HG02973 (cell line): ENCODE measurements at regions not wholly inside any gene's neighbourhood (a gene's known extent, or its start where the extent isn't known, plus 50 kb on each side); places are given as distances from the start of the nearest gene placed in this dataset.
"Not testable (repeated sequence)": the region's sequence is repeated elsewhere in the genome, so short reads cannot be mapped to it uniquely, and the experiment has no call there.

ENCODE experiments used
- ATAC-seq: cut with Tn5 transposase; IDR thresholded peaks from one replicate; pipeline ENCODE4 v1.9.1; 2021; ENCODE audit warnings: moderate library complexity; ENCODE audit not compliant: unreplicated experiment

DNA sequence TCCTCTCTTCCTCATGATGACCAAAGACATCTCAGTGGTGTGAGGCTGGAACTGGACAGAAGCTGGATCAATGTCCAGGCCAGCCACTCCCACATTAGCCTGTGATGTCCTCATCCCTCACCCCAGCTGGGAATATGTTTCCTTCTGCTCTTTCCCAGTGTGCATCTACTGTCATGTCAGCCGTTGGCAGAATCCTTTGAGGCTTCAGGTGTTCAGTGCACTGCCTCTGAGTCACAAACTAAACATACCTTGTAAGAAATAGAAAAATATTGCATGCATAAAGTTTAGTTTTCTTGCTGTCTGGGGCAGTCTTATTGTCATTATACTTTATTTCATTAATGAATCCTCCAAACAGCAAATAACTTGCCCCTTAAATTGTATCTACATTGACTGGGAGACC, 161.6 kb upstream of the RASGRP1 start:
- ATAC-seq = no peak

DNA sequence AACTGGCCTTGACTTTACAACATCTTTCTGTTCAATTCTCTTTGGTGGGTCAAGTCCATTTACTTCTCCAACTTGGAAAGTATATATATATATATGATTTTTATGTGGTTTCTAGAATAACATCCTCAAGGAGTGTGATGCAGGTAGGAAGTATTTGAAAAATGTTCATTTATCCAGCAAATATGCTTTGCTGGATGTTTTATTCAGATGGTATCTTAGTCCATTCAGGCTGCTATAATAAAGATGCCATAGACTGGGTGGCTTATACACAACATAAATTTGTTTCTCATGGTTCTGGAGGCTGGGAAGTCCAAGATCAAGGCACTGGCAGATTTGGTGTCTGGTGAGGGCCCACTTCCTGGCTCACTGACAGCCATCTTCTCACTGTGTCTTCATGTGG, 168.7 kb upstream of the RASGRP1 start:
- no peak for ATAC-seq

DNA sequence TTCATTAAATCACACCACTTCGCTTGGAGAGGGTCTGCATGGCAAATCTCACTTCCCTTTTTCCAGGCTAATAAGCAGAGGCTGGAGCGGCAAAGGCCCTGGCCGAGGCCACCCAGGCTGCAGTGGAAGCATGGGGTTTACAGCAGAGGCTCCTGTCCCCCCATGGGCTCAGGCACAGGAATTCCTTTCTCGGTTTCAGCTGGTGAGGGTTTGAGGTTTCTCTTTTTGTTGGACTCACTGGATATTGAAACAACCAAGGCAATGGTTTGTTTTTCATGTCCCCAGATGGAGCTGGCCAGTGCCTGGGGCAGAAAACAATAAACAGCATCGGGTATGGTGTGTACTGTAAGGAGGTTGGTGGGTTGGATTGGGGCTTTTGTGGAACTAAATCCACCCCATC, 175.6 kb upstream of the RASGRP1 start:
- ATAC-seq = no peak

DNA sequence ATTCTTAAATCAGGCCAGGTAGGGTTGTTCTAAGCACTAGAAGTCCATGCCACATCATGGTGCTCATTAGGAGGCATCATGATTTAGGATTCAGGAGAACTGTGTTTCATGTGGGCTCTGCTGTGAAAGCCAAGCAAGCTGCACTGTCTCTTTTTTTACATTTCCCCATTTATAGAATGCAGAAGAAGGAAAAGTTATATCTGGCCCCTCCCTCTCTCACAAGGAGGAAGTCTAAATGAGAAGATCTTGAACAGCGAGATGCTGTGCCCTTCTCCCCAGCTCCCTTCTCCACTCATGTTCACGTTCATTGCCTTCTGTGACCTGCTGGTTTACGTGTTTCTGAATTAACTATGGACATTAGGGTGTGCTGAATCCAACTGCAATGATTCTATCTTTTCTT, 178.5 kb upstream of the RASGRP1 start:
- no peak for ATAC-seq

DNA sequence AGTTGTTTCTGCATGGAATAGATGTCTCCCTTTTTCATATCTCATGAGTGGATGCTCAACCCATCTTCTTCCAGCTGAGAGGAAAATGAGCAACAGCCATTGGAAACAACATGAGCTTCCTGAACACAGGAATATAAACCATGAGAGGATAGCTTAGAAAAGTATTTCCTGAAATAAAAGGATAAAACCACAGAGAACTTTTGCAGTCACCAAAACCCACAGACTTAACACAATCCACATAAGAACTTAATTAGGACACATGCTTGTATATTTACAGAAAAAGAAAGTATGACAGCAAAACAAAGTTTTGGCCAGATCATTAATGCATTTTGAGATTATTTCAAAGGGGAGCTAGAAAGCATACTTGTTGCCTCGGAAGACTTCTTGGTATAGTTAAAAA, 180.5 kb upstream of the RASGRP1 start:
- no peak for ATAC-seq

DNA sequence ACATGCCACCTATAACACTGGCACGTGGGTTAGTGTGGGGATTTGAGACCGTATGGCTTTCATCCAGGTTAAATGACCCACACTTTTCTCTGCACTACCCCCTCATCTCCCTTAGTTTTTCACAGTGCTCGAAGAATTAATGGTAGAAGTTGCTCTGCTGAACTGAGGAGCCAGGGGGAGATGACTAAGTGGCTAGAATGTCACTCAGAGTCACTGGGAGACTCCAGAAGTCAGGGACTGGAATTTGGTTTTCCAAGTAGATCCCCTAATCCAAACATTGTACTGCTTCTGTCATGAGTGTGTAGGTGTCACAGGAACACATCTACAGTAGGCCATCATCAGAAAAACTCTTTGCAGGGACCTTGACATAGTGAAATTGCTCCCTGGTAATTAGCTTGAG, 181.0 kb upstream of the RASGRP1 start:
- no peak for ATAC-seq

DNA sequence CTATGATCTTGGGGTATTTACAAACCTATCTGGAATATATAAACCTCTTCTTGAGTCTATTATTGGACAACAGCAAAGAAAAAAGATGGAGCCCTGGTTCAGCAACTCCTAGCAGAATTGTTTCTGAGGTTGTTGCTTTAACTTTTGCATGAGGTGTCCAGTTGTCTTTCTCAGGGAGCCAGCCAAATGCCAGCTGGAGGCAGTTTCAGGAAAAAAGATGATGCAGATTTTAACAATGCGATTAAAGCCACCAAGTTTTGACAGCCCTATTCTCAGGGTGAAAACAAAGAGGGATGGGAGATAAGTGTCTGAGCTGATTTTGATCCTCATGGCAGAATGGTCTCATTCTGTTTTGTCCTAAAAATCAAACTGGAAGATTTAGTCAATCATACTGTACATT, 181.6 kb upstream of the RASGRP1 start:
- no peak for ATAC-seq

DNA sequence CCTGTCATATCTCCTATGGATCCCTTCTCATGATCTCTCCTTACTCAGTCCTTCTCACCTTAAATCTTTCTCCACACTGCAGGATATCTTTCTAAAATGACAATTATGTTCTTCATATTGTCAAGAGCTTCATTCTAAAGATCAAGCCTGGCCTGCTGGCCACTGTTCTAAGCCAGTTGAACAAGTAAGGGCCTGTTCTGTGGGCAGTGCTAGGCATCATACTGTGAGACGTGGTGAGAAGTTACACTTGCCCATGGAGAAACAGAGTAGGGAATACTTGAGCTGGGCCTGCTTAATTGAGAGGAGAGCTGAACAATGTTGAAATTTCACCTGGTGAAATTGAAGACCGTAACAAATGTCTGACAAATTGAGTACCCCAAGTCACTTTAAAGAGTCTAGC, 184.1 kb upstream of the RASGRP1 start:
- no peak for ATAC-seq

DNA sequence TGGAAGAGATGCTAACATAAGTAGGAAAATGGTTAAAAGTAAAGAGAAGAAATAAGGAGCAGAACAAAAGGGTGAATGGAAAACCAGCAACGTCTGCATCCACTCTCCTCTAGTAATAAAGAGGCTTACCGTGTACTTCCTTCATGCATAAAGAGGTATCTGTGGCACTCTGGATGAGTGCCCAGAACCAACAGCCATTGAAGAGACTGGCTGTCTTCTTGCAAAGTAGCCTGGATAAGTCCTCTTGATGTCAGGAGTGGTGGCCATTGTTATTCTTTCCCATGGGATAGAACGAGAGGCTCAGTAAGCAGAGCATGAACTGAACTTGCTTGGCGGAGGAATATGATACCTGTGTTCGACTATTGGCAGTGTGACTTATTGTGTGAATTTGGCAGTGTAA, 186.2 kb upstream of the RASGRP1 start:
- no peak for ATAC-seq

DNA sequence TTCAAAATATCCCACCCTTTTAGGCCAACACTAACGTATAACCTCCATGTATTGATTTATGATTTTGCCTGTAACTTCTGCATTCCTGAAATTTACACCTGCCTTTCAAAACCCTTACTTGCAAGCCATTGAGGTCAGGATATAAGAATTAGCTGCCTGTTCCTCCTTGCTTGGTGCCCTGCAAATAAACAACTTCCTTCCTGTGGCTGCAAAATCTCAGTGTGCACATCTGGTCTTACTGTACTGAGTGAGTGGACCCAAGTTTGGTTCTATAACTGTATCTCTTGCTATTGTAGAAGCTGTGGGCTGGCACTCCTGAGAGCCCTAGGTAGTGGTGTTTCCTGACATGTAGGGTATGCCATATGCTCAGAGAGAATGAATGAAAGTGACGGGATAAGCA, 191.1 kb upstream of the RASGRP1 start:
- ATAC-seq = no peak

DNA sequence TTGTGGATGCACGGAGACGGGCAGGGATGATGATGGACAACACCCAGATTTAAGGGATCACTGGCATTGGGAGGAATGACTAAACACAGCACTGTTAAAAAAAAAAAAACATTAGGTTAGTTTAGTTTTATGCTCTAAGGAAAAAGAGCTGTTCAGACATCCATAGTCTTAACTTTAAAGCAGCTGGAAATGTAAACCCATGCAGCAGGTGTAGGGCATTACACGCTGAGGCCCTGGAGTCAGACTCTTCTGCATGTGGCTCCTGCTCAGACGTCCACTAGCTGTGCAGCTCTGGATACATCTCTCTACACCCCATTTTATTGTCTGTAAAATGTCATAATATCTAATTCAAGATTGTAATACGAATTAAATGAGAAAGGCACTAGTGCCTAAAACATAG, 191.8 kb upstream of the RASGRP1 start:
- no peak for ATAC-seq

DNA sequence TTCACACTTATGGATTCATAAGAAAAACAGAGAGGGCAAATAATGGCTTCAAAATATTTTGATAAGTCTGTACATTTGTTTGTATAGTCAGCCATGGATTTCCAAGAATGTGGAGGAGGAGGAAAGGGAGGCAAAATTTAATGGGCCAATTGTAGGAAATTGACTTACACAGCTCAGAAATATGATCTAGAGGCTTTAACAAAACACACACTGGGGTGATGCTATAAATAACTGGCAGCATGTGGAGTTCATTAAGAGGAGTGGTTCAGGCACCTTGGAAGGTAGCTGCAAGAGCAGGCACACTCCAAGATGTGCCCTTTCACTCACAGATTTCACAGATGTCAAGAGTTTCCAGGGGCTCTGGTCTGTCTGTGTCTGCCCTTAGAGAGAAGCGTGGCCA, 193.4 kb upstream of the RASGRP1 start:
- no peak for ATAC-seq

DNA sequence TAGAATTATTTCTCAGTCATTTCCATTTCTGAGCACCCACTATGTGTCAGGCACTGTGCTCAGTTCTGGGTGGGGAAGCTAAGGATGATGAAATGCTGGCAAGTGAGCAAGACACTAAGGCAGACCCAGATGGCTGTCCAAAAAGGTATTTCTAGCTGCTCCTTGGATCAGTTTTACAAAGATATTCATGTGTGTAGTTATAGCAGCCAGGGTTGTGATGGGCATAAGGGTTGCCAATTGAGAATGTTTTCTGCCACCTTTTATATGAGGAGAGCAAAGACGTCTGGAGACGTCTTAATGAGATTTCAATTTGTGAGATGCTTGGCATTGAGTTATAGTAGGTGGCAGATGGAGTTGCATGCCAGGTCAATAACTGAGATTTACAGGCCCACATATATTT, 197.1 kb upstream of the RASGRP1 start:
- no peak for ATAC-seq

DNA sequence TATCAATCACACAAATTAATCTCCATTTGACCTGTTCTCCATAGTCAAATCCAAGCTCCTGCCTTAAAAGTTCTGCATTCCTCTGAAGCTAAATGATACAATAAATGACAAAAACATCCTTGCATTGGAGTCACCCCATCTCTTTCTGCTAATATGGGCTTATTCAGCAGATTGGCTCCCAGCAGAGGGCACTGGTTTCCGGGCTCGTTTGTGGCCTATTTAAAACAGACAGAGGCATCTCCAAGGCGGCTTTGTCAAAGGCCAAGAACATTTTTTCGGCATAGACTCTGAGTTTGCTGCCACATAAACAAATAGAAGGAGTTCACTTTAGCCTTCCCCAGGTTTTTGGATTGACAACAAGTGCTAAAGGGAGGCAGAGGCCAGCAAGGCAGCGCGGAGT, 204.4 kb upstream of the RASGRP1 start:
- ATAC-seq = no peak

DNA sequence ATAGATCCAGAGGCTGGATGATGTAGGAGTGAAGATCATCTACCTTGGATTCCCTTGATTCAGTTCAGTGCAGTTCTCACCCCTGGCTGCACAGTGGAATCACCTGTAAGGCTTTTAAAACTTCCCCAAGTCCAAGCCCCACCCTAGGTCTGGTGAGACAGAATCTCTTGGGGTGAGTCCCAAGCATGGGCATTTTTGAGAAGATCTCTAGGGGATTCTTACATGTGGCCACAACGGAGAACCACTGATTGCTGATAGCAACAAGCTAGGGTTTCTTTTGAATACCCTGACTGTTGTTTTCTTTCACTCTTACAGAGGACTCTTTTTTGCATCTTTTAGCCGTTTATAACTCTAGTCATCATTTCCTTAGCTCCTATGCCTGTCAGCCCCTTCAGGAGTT, 204.9 kb upstream of the RASGRP1 start:
- ATAC-seq = no peak

DNA sequence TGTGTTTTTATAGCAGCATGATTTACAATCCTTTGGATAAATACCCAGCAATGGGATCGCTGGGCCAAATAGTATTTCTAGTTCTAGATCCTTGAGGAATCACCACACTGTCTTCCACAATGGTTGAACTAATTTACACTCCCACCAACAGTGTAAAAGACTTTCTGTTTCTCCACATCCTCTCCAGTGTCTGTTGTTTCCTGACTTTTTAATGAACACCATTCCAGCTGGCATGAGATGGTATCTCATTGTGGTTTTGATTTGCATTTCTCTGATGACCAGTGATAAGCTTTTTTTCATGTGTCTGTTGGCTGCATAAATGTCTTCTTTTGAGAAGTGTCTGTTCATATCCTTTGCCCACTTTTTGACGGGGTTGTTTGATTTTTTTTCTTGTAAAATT, 209.5 kb upstream of the RASGRP1 start:
- not testable (repeated sequence) for ATAC-seq

DNA sequence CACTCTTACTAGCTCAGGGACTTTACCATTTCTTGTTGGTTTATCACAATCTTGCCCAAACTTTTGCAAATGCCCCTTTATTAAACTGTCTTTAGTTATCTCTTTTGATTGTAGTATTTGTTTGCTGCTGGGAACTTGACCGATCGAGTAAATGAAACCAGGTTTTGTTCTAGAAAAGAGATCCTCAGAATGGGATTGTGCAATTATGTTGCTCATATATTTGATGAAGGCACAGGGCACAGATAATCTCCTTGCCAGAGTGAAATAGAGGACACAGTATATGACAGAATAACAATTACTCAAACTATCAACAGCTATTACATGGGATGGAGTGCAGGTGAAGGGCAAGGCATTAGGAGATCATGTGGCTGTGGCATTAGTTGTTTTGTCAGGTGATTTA, 216.6 kb upstream of the RASGRP1 start:
- no peak for ATAC-seq

DNA sequence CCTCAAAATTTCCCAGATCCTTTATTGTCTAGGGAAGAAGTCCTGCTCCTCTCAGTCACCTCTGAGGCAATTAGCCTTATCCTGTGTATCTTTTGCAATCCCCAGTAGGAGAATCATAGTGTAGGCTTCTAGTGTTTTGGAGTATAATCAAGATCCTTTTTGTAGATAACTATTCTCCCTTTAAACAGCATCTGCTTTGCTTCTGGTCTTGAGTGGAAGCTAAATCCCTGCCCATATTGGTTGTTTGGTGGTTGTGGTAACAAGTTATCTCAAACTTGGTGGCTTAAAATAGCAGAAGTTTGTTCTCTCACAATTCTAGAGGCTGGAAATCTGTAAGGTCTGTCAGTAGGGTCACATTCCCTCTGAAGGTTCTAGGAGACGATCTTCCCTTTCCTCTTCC, 217.5 kb upstream of the RASGRP1 start:
- no peak for ATAC-seq

DNA sequence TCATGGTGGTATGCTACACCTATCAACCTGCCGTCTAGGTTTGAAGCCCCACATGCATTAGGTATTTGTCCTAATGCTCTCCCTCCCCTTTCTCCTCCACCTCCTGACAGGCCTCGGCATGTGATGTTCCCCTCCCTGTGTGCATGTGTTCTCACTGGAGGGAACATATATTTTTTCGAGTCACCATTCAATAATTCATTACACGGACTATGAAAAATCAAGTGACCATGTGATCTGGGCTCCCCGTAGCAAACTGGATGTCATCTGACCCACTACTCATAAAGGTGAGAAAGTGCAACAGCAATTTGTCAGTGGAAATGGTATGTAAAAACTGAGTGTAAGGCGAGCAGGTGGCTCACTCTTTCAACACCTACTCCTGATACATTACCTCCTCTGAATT, 224.3 kb upstream of the RASGRP1 start:
- ATAC-seq = no peak

DNA sequence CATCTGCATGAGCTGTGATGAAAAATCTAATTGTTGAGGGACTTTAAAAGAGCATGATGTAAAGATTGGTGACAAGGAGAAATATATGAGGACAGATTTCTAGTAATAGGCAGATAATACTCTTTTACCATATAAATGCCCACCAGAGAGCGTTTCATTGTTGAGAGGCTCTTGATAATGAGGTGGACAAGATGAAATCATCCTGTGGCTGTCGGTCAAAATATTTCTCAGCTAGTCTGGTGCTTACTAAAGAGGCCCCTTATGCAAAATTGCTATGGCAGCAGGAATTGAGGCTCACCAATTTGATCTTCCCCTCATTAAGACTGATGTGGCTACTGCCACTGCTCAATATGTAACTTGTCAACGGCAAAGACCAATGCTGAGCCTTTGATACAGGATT, 225.0 kb upstream of the RASGRP1 start:
- ATAC-seq = no peak

DNA sequence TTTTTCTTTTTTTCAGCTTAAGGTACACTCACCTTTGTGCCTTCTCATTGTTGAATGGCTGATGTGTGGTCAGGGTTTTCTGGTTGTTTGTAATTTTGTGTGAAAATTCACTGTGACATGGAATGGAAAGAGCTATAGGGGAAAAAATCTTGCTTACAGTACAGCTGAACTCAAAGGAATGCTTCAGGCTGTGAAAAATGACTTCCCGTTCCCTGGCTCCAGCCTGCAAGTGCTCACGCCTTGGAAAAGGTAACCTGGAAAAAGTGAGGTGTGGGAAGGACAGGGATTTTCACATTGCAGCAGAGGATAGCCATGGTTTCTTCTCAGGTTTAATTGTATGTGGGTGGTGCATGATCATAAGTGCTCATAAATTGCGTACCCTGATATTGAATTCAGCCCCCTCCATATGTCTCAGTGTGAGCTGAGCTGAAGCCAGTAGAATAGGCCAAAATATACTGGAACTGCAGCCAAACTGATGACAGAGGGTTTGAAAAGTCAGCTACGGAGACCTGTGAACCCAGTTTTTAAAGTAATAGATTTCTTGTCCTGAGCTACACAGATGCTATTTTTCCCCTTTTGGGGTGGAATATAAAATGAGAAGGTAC, 228.7 kb upstream of the RASGRP1 start:
- ATAC-seq = no peak

DNA sequence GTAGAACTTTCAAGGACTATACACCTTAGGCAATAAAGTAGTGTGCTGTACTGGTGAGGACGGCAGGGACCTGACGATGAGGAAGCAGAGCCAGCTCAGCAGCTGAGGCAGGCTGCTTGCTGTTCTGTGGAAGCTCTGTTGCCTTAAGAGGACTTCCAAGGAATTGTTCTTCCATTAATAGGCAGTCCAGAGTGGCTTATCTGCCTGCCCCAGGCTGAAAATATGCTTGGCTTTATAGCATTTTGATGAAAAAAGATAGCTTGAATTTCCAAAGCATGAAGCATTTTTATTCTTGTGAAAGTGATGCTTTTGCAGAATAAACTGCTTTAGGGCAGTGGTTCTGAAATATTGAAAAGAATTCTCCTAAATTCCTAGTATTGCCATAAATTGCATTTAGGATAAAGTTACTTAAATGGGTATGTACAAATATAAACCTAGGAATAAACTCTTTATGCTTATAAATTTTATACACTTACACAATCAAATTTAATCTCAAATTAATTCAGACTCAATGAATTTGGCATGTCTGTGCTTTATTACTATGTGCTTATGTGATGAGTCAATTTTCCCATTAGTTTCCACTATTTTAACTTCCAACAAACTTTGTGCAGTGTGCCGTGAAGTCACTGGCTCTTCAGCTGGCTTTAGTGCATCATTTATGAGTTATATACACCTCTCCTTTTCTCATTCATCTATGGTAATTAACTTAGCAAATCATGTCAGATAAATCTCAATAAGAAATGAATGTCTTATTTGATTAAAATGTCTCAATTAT, 231.0 kb upstream of the RASGRP1 start:
- ATAC-seq = no peak

DNA sequence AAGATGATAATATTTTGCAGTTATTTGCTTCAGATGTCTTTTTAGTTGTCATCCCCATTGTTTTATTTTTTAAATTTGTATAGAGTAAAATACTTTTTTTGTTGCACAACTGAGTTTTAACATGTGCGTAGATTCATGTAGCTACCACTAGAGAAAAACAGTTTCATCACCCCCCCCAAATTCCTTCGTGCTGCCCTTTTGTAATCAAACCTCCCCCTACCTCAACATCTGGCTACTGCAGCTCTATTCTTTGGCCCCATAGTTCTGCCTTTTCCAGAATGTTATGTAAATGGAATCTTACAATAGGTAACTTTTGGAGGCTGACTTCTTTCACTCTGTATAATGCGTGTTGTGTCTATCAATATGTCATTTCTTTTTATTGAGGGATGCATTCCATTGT, 232.0 kb upstream of the RASGRP1 start:
- no peak for ATAC-seq
